GM18519 (cell line): ENCODE measurements at regions not wholly inside any gene's neighbourhood (a gene's known extent, or its start where the extent isn't known, plus 50 kb on each side); places are given as distances from the start of the nearest gene placed in this dataset.
"Not testable (repeated sequence)": the region's sequence is repeated elsewhere in the genome, so short reads cannot be mapped to it uniquely, and the experiment has no call there.

ENCODE experiments used
- ATAC-seq: cut with Tn5 transposase; IDR thresholded peaks from one replicate; pipeline ENCODE4 v1.9.1; 2021; ENCODE audit warnings: mild to moderate bottlenecking, moderate library complexity; ENCODE audit not compliant: unreplicated experiment, low FRiP score

- ATAC-seq, result no peak
Observed at GRCh38 chr18:1036926-1037325, 132.3 kb downstream of the ADCYAP1 start.

GRCh38 chr18:1037776-1038175 lies 133.1 kb downstream of the ADCYAP1 start:
- ATAC-seq, result no peak

- ATAC-seq, result no peak
Observed at GRCh38 chr18:1039421-1039820, 134.8 kb downstream of the ADCYAP1 start.

- ATAC-seq, result not testable (repeated sequence)
Observed at GRCh38 chr18:1043039-1043438, 138.4 kb downstream of the ADCYAP1 start.

GRCh38 chr18:1045658-1046057 lies 141.0 kb downstream of the ADCYAP1 start:
- no peak for ATAC-seq

- no peak for ATAC-seq
Observed at GRCh38 chr18:1047406-1047805, 142.7 kb downstream of the ADCYAP1 start.

GRCh38 chr18:1048032-1048431 lies 143.4 kb downstream of the ADCYAP1 start:
- no peak for ATAC-seq

GRCh38 chr18:1049173-1049572 lies 144.5 kb downstream of the ADCYAP1 start:
- ATAC-seq, result no peak

GRCh38 chr18:1050012-1050657 lies 145.5 kb downstream of the ADCYAP1 start:
- ATAC-seq, result no peak

- ATAC-seq, result no peak
Observed at GRCh38 chr18:1052301-1052700, 147.6 kb downstream of the ADCYAP1 start.

GRCh38 chr18:1053331-1054315 lies 149.0 kb downstream of the ADCYAP1 start:
- no peak for ATAC-seq

- no peak for ATAC-seq
Observed at GRCh38 chr18:1056404-1056803, 151.7 kb downstream of the ADCYAP1 start.

GRCh38 chr18:1057367-1057766 lies 152.7 kb downstream of the ADCYAP1 start:
- ATAC-seq, result no peak

GRCh38 chr18:1062588-1062987 lies 157.9 kb downstream of the ADCYAP1 start:
- ATAC-seq, result no peak

- no peak for ATAC-seq
Observed at GRCh38 chr18:1075322-1075721, 170.7 kb downstream of the ADCYAP1 start.

- no peak for ATAC-seq
Observed at GRCh38 chr18:1075876-1076275, 171.2 kb downstream of the ADCYAP1 start.

- ATAC-seq, result no peak
Observed at GRCh38 chr18:1078301-1078700, 173.6 kb downstream of the ADCYAP1 start.

GRCh38 chr18:1083675-1084074 lies 179.0 kb downstream of the ADCYAP1 start:
- ATAC-seq, result not testable (repeated sequence)

- ATAC-seq, result no peak
Observed at GRCh38 chr18:1090758-1091157, 186.1 kb downstream of the ADCYAP1 start.

GRCh38 chr18:1092228-1092627 lies 187.6 kb downstream of the ADCYAP1 start:
- no peak for ATAC-seq

GRCh38 chr18:1094409-1094808 lies 189.7 kb downstream of the ADCYAP1 start:
- ATAC-seq, result no peak
